Transverse colon (tissue), 4 donors: ENCODE measurements at regions not wholly inside any gene's neighbourhood (a gene's known extent, or its start where the extent isn't known, plus 50 kb on each side); places are given as distances from the start of the nearest gene placed in this dataset.
"Not testable (repeated sequence)": the region's sequence is repeated elsewhere in the genome, so short reads cannot be mapped to it uniquely, and the experiment has no call there.

Experiments used
- DNase-seq: peaks from one replicate; pipeline ENCODE4 v3.0.0-alpha.2; 2019
- H3K27ac ChIP-seq, 4 donors: fragments of 200-600 bp; sonication (generic); 2 replicates each; pipeline ENCODE4 v1.5.1; 2016 to 2018; ENCODE audit warnings: inconsistent platforms in 4 of 4
- H3K27me3 ChIP-seq: fragments of 200-600 bp; sonication (generic); 2 replicates; pipeline ENCODE4 v1.5.1; 2017; ENCODE audit warnings: inconsistent platforms
- H3K36me3 ChIP-seq, 4 donors: fragments of 200-600 bp; sonication (generic); 2 replicates each; pipeline ENCODE4 v1.5.1; 2017 to 2019; ENCODE audit warnings: inconsistent platforms in 4 of 4
- H3K4me1 ChIP-seq, 4 donors: fragments of 200-600 bp; sonication (generic); 2 replicates each; pipeline ENCODE4 v1.5.1; 2017 to 2020; ENCODE audit warnings: inconsistent platforms in 4 of 4
- H3K4me3 ChIP-seq, 4 donors: fragments of 200-600 bp; sonication (generic); 1 replicate in 1 of 4; 2 replicates in 3 of 4; pipeline versions ENCODE4 v1.5.1 to v1.6.1; 2017 to 2019; ENCODE audit warnings: inconsistent platforms in 4 of 4
- H3K9me3 ChIP-seq, 2 donors: fragments of 200-600 bp; sonication (generic); 2 replicates each; pipeline ENCODE4 v1.5.1; 2017 to 2019; ENCODE audit warnings: inconsistent platforms in 2 of 2
- EP300 ChIP-seq: sonication (generic); formaldehyde crosslinking; IDR thresholded peaks from one replicate; pipeline ENCODE4 v1.6.1; 2017; ENCODE audit warnings: antibody characterized with exemption, low read depth
- POLR2A ChIP-seq: fragments of 450-650 bp; IDR thresholded peaks from one replicate; pipeline ENCODE4 v1.6.1; 2016; ENCODE audit warnings: antibody characterized with exemption, mild to moderate bottlenecking, moderate library complexity
- POLR2AphosphoS5 ChIP-seq, 3 donors: sonication (generic); formaldehyde crosslinking; IDR thresholded peaks; one replicate each; pipeline ENCODE4 v1.6.1; 2016; ENCODE audit warnings: antibody characterized with exemption in 3 of 3
- WGBS, 2 donors: methylation state at CpG; one replicate each; pipeline ENCODE4 v1.1.5; 2018; ENCODE audit warnings: low coverage in 1 of 2; 5-methylcytosine and 5-hydroxymethylcytosine counted together
- in situ Hi-C, 4 donors: fragments of 200-750 bp; cut with MboI; loops; one replicate each; pipeline versions ENCODE4 v1.15.0 to v1.15.1; 2017; ENCODE audit warnings: low sequenced_read_pairs in 3 of 4, low pct_ligation_motif_present in 1 of 4, low pct_unique_long_range_greater_than_20kb in 1 of 4
- intact Hi-C: fragments of 100-400 bp; cut with DNase I; formaldehyde crosslinking; loops from one replicate; pipeline ENCODE4 v1.15.1; 2023; ENCODE audit warnings: low total_unique reads
- TF ChIP-seq, protein P1 (sequence below), 5 experiments: fragments of 200-600 bp in 3 of 5; fragments of 450-650 bp in 2 of 5; sonication (generic) in 3 of 5; IDR thresholded peaks; 1 replicate in 2 of 5; 2 replicates in 3 of 5; pipeline ENCODE4 v1.5.1; 2016 to 2017; ENCODE audit warnings: antibody characterized with exemption in 5 of 5, inconsistent platforms in 3 of 5, mild to moderate bottlenecking in 2 of 5, moderate library complexity in 1 of 5

- TF ChIP-seq, protein P1, sequence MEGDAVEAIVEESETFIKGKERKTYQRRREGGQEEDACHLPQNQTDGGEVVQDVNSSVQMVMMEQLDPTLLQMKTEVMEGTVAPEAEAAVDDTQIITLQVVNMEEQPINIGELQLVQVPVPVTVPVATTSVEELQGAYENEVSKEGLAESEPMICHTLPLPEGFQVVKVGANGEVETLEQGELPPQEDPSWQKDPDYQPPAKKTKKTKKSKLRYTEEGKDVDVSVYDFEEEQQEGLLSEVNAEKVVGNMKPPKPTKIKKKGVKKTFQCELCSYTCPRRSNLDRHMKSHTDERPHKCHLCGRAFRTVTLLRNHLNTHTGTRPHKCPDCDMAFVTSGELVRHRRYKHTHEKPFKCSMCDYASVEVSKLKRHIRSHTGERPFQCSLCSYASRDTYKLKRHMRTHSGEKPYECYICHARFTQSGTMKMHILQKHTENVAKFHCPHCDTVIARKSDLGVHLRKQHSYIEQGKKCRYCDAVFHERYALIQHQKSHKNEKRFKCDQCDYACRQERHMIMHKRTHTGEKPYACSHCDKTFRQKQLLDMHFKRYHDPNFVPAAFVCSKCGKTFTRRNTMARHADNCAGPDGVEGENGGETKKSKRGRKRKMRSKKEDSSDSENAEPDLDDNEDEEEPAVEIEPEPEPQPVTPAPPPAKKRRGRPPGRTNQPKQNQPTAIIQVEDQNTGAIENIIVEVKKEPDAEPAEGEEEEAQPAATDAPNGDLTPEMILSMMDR (IDR thresholded peaks at IDR 0.05), result no peak
- no peak for TF ChIP-seq POLR2A
- TF ChIP-seq POLR2AphosphoS5 (IDR thresholded peaks at IDR 0.05), result no peak
- TF ChIP-seq EP300, result no peak
- intact Hi-C loops, result no loop called here
Measured at GRCh38 chr11:100602716-100603115, 84.4 kb upstream of the ARHGAP42 start.

GRCh38 chr11:100607761-100608160 lies 79.3 kb upstream of the ARHGAP42 start:
- DNase-seq, in situ Hi-C loops, H3K4me3 ChIP-seq, H3K36me3 ChIP-seq, H3K27ac ChIP-seq, intact Hi-C loops, H3K9me3 ChIP-seq, H3K4me1 ChIP-seq, H3K27me3 ChIP-seq: not testable (repeated sequence)

More at GRCh38 chr11:100602716-100603115, 84.4 kb upstream of the ARHGAP42 start:
- in situ Hi-C loops, result no loop called here
- Histone ChIP-seq H3K27me3 (no peaks in the 10 kb centered on the region), H3K4me3 (no peak overlapping the region), H3K36me3 (no peaks in the 10 kb centered on the region), H3K9me3 (no peaks in the 10 kb centered on the region), H3K4me1 (peaks cover 0 to 7% (median 0%) of the 10 kb centered on the region in 4 donors), H3K27ac (no peak overlapping the region)
- no peak for DNase-seq

- 23 to 36% methylated on average over 2 of the region's 2 CpGs for WGBS, 2 donors
- Histone ChIP-seq H3K4me3 (no peak overlapping the region), H3K9me3 (no peaks in the 10 kb centered on the region), H3K27ac (no peak overlapping the region), H3K27me3 (no peaks in the 10 kb centered on the region), H3K36me3 (no peaks in the 10 kb centered on the region), H3K4me1 (no peaks in the 10 kb centered on the region)
- TF ChIP-seq POLR2A (no peak), EP300 (no peak), POLR2AphosphoS5 (IDR thresholded peaks at IDR 0.05) (no peak)
- TF ChIP-seq, protein P1 (IDR thresholded peaks at IDR 0.05), result no peak
- intact Hi-C loops (no loop called here), in situ Hi-C loops (no loop called here)
- DNase-seq, result no peak
Measured at GRCh38 chr11:100612766-100613165, 74.3 kb upstream of the ARHGAP42 start.

GRCh38 chr11:100618914-100619313 lies 68.2 kb upstream of the ARHGAP42 start:
- in situ Hi-C loops, result no loop called here
- no peaks in the 10 kb centered on the region for H3K27me3 ChIP-seq
- no peak for TF ChIP-seq POLR2A
- TF ChIP-seq, protein P1 (IDR thresholded peaks at IDR 0.05), result no peak
- no peak for DNase-seq
- intact Hi-C loops, result no loop called here
- H3K4me1 ChIP-seq, result no peaks in the 10 kb centered on the region
- no peak overlapping the region for H3K4me3 ChIP-seq
- WGBS, 2 donors, result 74 to 92% methylated on average over 2 of the region's 2 CpGs
- no peak overlapping the region for H3K27ac ChIP-seq
- peaks cover 6 to 7% of the 10 kb centered on the region in 2 donors for H3K9me3 ChIP-seq
- no peaks in the 10 kb centered on the region for H3K36me3 ChIP-seq

DNA sequence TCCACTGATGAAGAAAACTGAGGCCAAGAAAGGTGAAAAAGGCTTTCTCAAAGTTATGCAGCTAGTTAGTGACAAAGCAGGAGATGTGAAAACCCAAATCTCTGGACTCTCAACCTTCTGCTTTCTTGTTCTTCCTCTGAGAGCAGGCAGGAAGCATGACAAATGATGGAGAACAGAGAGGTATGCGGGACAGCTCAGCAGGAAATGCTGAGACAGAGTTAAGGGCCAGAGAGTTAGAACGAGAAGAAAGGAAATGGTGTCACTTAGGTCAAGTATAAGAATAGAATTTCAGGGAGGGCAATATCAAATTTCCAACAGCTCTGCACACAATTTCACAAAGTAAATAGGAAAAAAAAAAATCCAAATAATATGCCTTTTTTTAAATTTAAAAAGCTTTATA lies 67.6 kb upstream of the ARHGAP42 start:
- in situ Hi-C loops, result no loop called here
- no peak overlapping the region for H3K4me3 ChIP-seq
- DNase-seq, result no peak
- no peaks in the 10 kb centered on the region for H3K27me3 ChIP-seq
- peaks cover 6 to 7% of the 10 kb centered on the region in 2 donors for H3K9me3 ChIP-seq
- TF ChIP-seq POLR2A (no peak), EP300 (no peak), POLR2AphosphoS5 (IDR thresholded peaks at IDR 0.05) (no peak)
- TF ChIP-seq, protein P1 (IDR thresholded peaks at IDR 0.05), result no peak
- H3K36me3 ChIP-seq, result no peaks in the 10 kb centered on the region
- 42 to 47% methylated on average over 2 of the region's 2 CpGs for WGBS, 2 donors
- no peak overlapping the region for H3K27ac ChIP-seq
- intact Hi-C loops, result no loop called here
- no peaks in the 10 kb centered on the region for H3K4me1 ChIP-seq
